HuH-7 (cell line): ENCODE measurements at regions not wholly inside any gene's neighbourhood (a gene's known extent, or its start where the extent isn't known, plus 50 kb on each side); places are given as distances from the start of the nearest gene placed in this dataset.

ENCODE experiments used
- DNase-seq: peaks from one replicate; pipeline ENCODE4 v3.0.0; 2011; ENCODE audit warnings: low spot score

GRCh38 chr10:126847666-126848065 is 57.6 kb upstream of the DOCK1 start:
- DNase-seq, result no peak

GRCh38 chr10:126849646-126850045 is 55.6 kb upstream of the DOCK1 start:
- DNase-seq, result no peak

GRCh38 chr10:126851414-126852108 is 53.7 kb upstream of the DOCK1 start:
- DNase-seq, result no peak

GRCh38 chr10:126854726-126855495 is 50.3 kb upstream of the DOCK1 start:
- DNase-seq, result no peak
